Liver (tissue), 8 donors: ENCODE measurements at regions not wholly inside any gene's neighbourhood (a gene's known extent, or its start where the extent isn't known, plus 50 kb on each side); places are given as distances from the start of the nearest gene placed in this dataset.

Source experiments
- DNase-seq: peaks from one replicate; pipeline ENCODE4 v3.0.0-alpha.2; 2017; ENCODE audit warnings: low spot score
- H3K27ac ChIP-seq, 2 donors: one replicate each; pipeline ENCODE4 v1.7.0; 2013; ENCODE audit warnings: inconsistent platforms in 2 of 2, low read length in 2 of 2, control low read depth in 1 of 2, low read depth in 1 of 2, mild to moderate bottlenecking in 1 of 2
- H3K27me3 ChIP-seq, 4 donors: one replicate each; pipeline versions ENCODE4 v1.6.1 to v1.7.0; 2013; ENCODE audit warnings: low read length in 3 of 4, inconsistent platforms in 1 of 4, mild to moderate bottlenecking in 1 of 4, moderate library complexity in 1 of 4; ENCODE audit not compliant: control insufficient read depth in 4 of 4, insufficient read depth in 4 of 4
- H3K36me3 ChIP-seq, 4 donors: one replicate each; pipeline versions ENCODE4 v1.6.1 to v1.7.0; 2013; ENCODE audit warnings: low read length in 3 of 4, mild to moderate bottlenecking in 3 of 4, low read depth in 1 of 4, moderate library complexity in 1 of 4; ENCODE audit not compliant: control insufficient read depth in 4 of 4, insufficient read depth in 3 of 4
- H3K4me1 ChIP-seq, 4 donors: one replicate each; pipeline versions ENCODE4 v1.6.1 to v1.7.0; 2013; ENCODE audit warnings: low read length in 3 of 4, mild to moderate bottlenecking in 3 of 4, moderate library complexity in 1 of 4; ENCODE audit not compliant: control insufficient read depth in 4 of 4, insufficient read depth in 4 of 4
- H3K4me3 ChIP-seq, 3 donors: one replicate each; pipeline versions ENCODE4 v1.6.1 to v1.7.0; 2013; ENCODE audit warnings: low read length in 3 of 3, control low read depth in 1 of 3, low read depth in 1 of 3, mild to moderate bottlenecking in 1 of 3
- H3K9ac ChIP-seq, 2 donors: one replicate each; pipeline ENCODE4 v1.7.0; 2013; ENCODE audit warnings: low read length in 2 of 2, mild to moderate bottlenecking in 2 of 2, moderate library complexity in 2 of 2, control low read depth in 1 of 2, low read depth in 1 of 2
- H3K9me3 ChIP-seq, 4 donors: one replicate each; pipeline versions ENCODE4 v1.6.1 to v1.7.0; 2013; ENCODE audit warnings: low read length in 3 of 4; ENCODE audit not compliant: control insufficient read depth in 4 of 4
- ATF3 ChIP-seq: IDR thresholded peaks from 2 replicates; pipeline ENCODE4 v1.6.1; 2016; ENCODE audit warnings: antibody characterized with exemption
- CTCF ChIP-seq: fragments of 150-350 bp; IDR thresholded peaks from 2 replicates; pipeline ENCODE4 v1.5.1; 2017; ENCODE audit warnings: improper control_type of control experiment, low read depth, low read length; ENCODE audit not compliant: missing input control
- EGR1 ChIP-seq, 2 donors: IDR thresholded peaks; 2 replicates each; pipeline ENCODE4 v1.6.1; 2016 to 2018; ENCODE audit warnings: antibody characterized with exemption in 2 of 2, low read depth in 2 of 2
- FOXA1 ChIP-seq: IDR thresholded peaks from 2 replicates; pipeline ENCODE4 v1.6.1; 2016; ENCODE audit warnings: antibody characterized with exemption
- FOXA2 ChIP-seq: IDR thresholded peaks from 2 replicates; pipeline ENCODE4 v1.6.1; 2016; ENCODE audit warnings: antibody characterized with exemption
- GABPA ChIP-seq, 2 donors: IDR thresholded peaks in 1 of 2; conservative IDR thresholded peaks in 1 of 2; 2 replicates each; pipeline ENCODE4 v1.6.1; 2016; ENCODE audit warnings: antibody characterized with exemption in 2 of 2, mild to moderate bottlenecking in 1 of 2, moderate library complexity in 1 of 2
- HNF4A ChIP-seq, 2 donors: conservative IDR thresholded peaks; 2 replicates each; pipeline ENCODE4 v1.6.1; 2016; ENCODE audit warnings: antibody characterized with exemption in 2 of 2, mild to moderate bottlenecking in 2 of 2
- HNF4G ChIP-seq: IDR thresholded peaks from 2 replicates; pipeline ENCODE4 v1.6.1; 2016; ENCODE audit warnings: antibody characterized with exemption
- JUND ChIP-seq, 2 donors: IDR thresholded peaks; 2 replicates each; pipeline ENCODE4 v1.6.1; 2016; ENCODE audit warnings: antibody characterized with exemption in 2 of 2
- MAX ChIP-seq: IDR thresholded peaks from 2 replicates; pipeline ENCODE4 v1.6.1; 2016; ENCODE audit warnings: antibody characterized with exemption
- NR2F2 ChIP-seq: IDR thresholded peaks from 2 replicates; pipeline ENCODE4 v1.6.1; 2016; ENCODE audit warnings: antibody characterized with exemption
- RAD21 ChIP-seq, 2 donors: IDR thresholded peaks; 2 replicates each; pipeline ENCODE4 v1.6.1; 2016; ENCODE audit warnings: antibody characterized with exemption in 2 of 2, mild to moderate bottlenecking in 2 of 2
- REST ChIP-seq: IDR thresholded peaks from 2 replicates; pipeline ENCODE4 v1.6.1; 2016; ENCODE audit warnings: antibody characterized with exemption, mild to moderate bottlenecking
- RXRA ChIP-seq, 2 donors: IDR thresholded peaks; 2 replicates each; pipeline ENCODE4 v1.6.1; 2017 to 2018; ENCODE audit warnings: antibody characterized with exemption in 2 of 2, mild to moderate bottlenecking in 1 of 2
- SP1 ChIP-seq: IDR thresholded peaks from 2 replicates; pipeline ENCODE4 v1.6.1; 2018; ENCODE audit warnings: antibody characterized with exemption, mild to moderate bottlenecking
- TAF1 ChIP-seq: conservative IDR thresholded peaks from 2 replicates; pipeline ENCODE4 v1.6.1; 2016; ENCODE audit warnings: antibody characterized with exemption, mild to moderate bottlenecking
- YY1 ChIP-seq: IDR thresholded peaks from 2 replicates; pipeline ENCODE4 v1.6.1; 2016; ENCODE audit warnings: antibody characterized with exemption, mild to moderate bottlenecking
- ZBTB33 ChIP-seq: IDR thresholded peaks from 2 replicates; pipeline ENCODE4 v1.6.1; 2016; ENCODE audit warnings: antibody characterized with exemption
- WGBS: extraction: QIAGEN DNeasy Blood & Tissue Kit; methylation state at CpG from one replicate; pipeline ENCODE4 v1.1.7; 2013; 5-methylcytosine and 5-hydroxymethylcytosine counted together
- donor health status: healthy.
- donor health status: healthy.
- donor health status: healthy.
- donor health status: healthy.
- donor health status: healthy.

- no peaks in the 10 kb centered on the region for H3K36me3 ChIP-seq
- H3K9me3 ChIP-seq = peaks cover 0 to 10% (median 0%) of the 10 kb centered on the region in 4 donors
- no peak overlapping the region for H3K27ac ChIP-seq
- WGBS = 78% methylated on average over 1 of the region's 1 CpG
- H3K4me3 ChIP-seq = no peak overlapping the region
- no peak for DNase-seq
- H3K27me3 ChIP-seq = peaks cover 0 to 2% (median 0%) of the 10 kb centered on the region in 4 donors
- TF ChIP-seq NR2F2 = no peak
- no peak for TF ChIP-seq MAX
- no peak overlapping the region for H3K9ac ChIP-seq
- H3K4me1 ChIP-seq = no peaks in the 10 kb centered on the region
These were observed 545.6 kb downstream of the C6orf118 start for GRCh38 chr6:164763788-164764187.

- Histone ChIP-seq H3K27me3 (peaks cover 0 to 2% (median 0%) of the 10 kb centered on the region in 4 donors), H3K9ac (no peak overlapping the region), H3K36me3 (no peaks in the 10 kb centered on the region), H3K4me1 (no peaks in the 10 kb centered on the region), H3K27ac (no peak overlapping the region), H3K4me3 (no peak overlapping the region), H3K9me3 (peaks cover 0 to 10% (median 0%) of the 10 kb centered on the region in 4 donors)
- DNase-seq = no peak
- TF ChIP-seq FOXA1 (no peak), HNF4G (no peak), HNF4A (conservative IDR thresholded peaks at IDR 0.05) (no peak), MAX (no peak), ATF3 (no peak), ZBTB33 (no peak), GABPA (IDR thresholded peaks at IDR 0.05 in 1 of 2, conservative IDR thresholded peaks at IDR 0.05 in 1 of 2) (no peak), FOXA2 (no peak), RAD21 (IDR thresholded peaks at IDR 0.05) (no peak), SP1 (no peak), JUND (IDR thresholded peaks at IDR 0.05) (no peak), TAF1 (no peak), YY1 (no peak), CTCF (no peak), REST (no peak), NR2F2 (no peak), RXRA (IDR thresholded peaks at IDR 0.05) (no peak), EGR1 (IDR thresholded peaks at IDR 0.05; ENCODE audit: low read depth in 2 of 2) (no peak)
- WGBS = 83% methylated on average over 2 of the region's 2 CpGs
These were observed 552.0 kb downstream of the C6orf118 start for GRCh38 chr6:164757451-164757850.
